PFSK-1 (cell line): ENCODE measurements at regions not wholly inside any gene's neighbourhood (a gene's known extent, or its start where the extent isn't known, plus 50 kb on each side); places are given as distances from the start of the nearest gene placed in this dataset.

ENCODE experiments used
- FOXP2 ChIP-seq: optimal IDR thresholded peaks from 2 replicates; pipeline ENCODE3; 2011; ENCODE audit warnings: borderline replicate concordance, control low read depth, inconsistent platforms; ENCODE audit not compliant: insufficient read depth; ENCODE audit errors: extremely low read length, extremely low read depth
- POLR2AphosphoS5 ChIP-seq: IDR thresholded peaks from 2 replicates; pipeline ENCODE4 v1.6.1; 2012; ENCODE audit warnings: low read depth, mild to moderate bottlenecking, control low read depth, low read length, moderate library complexity
- SIN3A ChIP-seq: IDR thresholded peaks from 2 replicates; pipeline ENCODE4 v1.6.1; 2012; ENCODE audit warnings: mild to moderate bottlenecking, low read length, moderate library complexity, borderline replicate concordance; ENCODE audit not compliant: insufficient read depth
- TAF1 ChIP-seq: IDR thresholded peaks from 2 replicates; pipeline ENCODE4 v1.6.1; 2012; ENCODE audit warnings: low read length, control low read depth, borderline replicate concordance; ENCODE audit not compliant: insufficient read depth
- TF ChIP-seq, protein P1 (sequence below), 2 experiments: IDR thresholded peaks; 2 replicates each; pipeline versions ENCODE4 v1.6.1 to v1.8.0; 2011 to 2012; ENCODE audit warnings: low read depth in 2 of 2, low read length in 2 of 2, control low read depth in 1 of 2, inconsistent platforms in 1 of 2, mild to moderate bottlenecking in 1 of 2, moderate library complexity in 1 of 2; ENCODE audit not compliant: insufficient read depth in 1 of 2

DNA sequence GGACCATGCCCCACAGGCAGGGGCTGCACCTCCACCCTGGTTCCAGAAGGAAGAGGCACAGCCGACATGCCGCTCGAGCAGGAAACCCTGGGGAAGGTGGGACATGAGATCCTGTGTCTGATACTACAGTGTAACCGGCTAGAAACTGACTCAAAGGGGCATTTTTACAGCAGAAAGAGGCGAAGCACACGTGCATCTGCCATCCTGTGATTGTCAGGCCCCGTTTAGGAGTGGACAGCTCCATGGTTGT, 62.7 kb downstream of the SIK1 start:
- TF ChIP-seq POLR2AphosphoS5, result no peak
- no peak for TF ChIP-seq FOXP2
- TF ChIP-seq, protein P1, sequence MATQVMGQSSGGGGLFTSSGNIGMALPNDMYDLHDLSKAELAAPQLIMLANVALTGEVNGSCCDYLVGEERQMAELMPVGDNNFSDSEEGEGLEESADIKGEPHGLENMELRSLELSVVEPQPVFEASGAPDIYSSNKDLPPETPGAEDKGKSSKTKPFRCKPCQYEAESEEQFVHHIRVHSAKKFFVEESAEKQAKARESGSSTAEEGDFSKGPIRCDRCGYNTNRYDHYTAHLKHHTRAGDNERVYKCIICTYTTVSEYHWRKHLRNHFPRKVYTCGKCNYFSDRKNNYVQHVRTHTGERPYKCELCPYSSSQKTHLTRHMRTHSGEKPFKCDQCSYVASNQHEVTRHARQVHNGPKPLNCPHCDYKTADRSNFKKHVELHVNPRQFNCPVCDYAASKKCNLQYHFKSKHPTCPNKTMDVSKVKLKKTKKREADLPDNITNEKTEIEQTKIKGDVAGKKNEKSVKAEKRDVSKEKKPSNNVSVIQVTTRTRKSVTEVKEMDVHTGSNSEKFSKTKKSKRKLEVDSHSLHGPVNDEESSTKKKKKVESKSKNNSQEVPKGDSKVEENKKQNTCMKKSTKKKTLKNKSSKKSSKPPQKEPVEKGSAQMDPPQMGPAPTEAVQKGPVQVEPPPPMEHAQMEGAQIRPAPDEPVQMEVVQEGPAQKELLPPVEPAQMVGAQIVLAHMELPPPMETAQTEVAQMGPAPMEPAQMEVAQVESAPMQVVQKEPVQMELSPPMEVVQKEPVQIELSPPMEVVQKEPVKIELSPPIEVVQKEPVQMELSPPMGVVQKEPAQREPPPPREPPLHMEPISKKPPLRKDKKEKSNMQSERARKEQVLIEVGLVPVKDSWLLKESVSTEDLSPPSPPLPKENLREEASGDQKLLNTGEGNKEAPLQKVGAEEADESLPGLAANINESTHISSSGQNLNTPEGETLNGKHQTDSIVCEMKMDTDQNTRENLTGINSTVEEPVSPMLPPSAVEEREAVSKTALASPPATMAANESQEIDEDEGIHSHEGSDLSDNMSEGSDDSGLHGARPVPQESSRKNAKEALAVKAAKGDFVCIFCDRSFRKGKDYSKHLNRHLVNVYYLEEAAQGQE (IDR thresholded peaks at IDR 0.05; ENCODE audit: insufficient read depth in 1 of 2, low read depth in 2 of 2, low read length in 2 of 2), result no peak
- no peak for TF ChIP-seq SIN3A
- TF ChIP-seq TAF1, result no peak

DNA sequence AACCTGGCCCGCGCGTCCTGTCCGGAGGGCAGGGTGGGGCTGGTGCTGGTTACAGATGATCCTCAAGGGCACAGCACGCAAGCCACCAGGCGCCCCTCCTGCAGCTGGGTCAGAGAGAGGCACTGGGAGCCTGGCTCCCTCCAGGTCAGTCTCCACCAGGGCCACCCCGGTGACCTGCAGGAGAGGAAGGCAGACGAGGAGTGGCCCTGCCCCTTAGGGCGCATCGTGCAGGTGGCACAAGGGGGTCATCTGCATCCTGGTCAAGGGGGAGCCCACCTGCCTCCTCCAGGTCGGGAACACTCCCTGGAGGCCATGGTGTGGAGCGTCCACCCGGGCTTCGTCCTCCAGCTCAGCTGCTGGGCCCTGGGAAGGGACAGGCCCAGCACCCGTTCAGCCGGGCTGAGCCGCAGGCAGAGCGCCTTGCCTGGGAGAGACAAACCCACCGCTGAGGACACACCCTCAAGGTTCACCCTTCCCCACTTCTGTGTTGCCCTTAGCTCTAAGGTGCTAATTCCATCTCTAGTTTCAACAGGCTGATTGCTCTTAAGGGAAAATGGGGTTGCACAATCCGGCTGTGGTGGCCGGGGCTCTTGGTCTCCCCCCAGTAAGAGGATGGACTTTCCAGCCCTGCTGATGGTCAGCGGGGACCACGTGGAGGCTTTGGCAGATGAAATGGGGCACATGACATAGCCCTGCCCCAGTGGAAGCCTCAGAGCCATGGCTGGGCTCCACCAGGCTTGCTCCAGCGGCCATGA, 63.2 kb downstream of the SIK1 start:
- no peak for TF ChIP-seq POLR2AphosphoS5
- TF ChIP-seq FOXP2, result no peak
- TF ChIP-seq TAF1, result no peak
- TF ChIP-seq, protein P1 (IDR thresholded peaks at IDR 0.05; ENCODE audit: insufficient read depth in 1 of 2, low read depth in 2 of 2, low read length in 2 of 2), result no peak
- TF ChIP-seq SIN3A, result no peak

DNA sequence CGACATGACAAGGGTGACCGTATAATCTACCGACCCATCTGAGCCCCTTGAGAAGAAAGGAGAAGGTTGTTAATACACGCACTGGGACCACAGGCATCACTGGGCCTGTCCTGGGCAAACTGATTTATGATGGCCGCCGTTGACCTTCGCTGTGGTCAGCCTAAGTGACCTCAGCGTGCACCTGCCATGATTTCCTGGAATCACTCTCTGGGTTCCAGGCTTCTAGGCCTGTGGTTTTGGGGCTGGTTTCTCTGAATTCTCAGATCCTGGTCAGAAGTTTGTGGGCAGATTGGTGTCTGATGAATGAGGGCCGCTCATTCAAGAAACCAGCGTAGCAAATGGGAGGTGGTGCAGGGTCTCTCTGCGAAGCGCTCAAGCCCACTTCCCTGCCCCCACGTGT, 64.0 kb downstream of the SIK1 start:
- TF ChIP-seq, protein P1 (IDR thresholded peaks at IDR 0.05; ENCODE audit: insufficient read depth in 1 of 2, low read depth in 2 of 2, low read length in 2 of 2), result no peak
- no peak for TF ChIP-seq TAF1
- TF ChIP-seq SIN3A, result no peak
- no peak for TF ChIP-seq FOXP2
- no peak for TF ChIP-seq POLR2AphosphoS5

DNA sequence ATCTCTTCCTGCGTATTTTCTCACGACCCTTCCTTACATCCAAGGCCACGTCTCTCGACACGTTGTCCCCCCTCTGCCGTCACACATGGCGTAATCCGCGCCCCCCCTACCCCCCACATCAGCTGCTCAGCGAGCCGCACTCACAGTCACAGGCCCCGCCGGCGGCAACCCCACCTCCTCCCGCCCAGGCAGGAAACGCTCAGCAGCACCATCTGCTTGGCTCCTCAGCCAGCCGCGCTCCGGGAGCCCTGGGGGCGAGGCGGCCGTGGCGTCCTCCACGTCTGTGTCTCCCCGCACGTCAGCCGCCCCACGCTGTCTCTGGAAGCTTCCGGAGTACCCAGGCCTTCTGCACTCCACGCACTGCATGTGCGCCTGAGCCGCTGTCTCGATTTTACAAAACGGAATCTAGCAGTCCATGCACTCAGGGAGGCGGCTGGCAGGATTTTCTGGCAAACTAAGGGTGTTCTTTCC, 64.6 kb downstream of the SIK1 start:
- TF ChIP-seq, protein P1 (IDR thresholded peaks at IDR 0.05; ENCODE audit: insufficient read depth in 1 of 2, low read depth in 2 of 2, low read length in 2 of 2), result no peak
- TF ChIP-seq TAF1 (no peak), POLR2AphosphoS5 (no peak), SIN3A (no peak), FOXP2 (no peak)
